C1 segment of cervical spinal cord (tissue), 14 donors: ENCODE measurements at regions not wholly inside any gene's neighbourhood (a gene's known extent, or its start where the extent isn't known, plus 50 kb on each side); places are given as distances from the start of the nearest gene placed in this dataset.
"Not testable (repeated sequence)": the region's sequence is repeated elsewhere in the genome, so short reads cannot be mapped to it uniquely, and the experiment has no call there.

Experiments used
- DNase-seq, 14 donors: peaks; one replicate each; lab custom pipeline; 2025; lab: John Stamatoyannopoulos, UW

DNA sequence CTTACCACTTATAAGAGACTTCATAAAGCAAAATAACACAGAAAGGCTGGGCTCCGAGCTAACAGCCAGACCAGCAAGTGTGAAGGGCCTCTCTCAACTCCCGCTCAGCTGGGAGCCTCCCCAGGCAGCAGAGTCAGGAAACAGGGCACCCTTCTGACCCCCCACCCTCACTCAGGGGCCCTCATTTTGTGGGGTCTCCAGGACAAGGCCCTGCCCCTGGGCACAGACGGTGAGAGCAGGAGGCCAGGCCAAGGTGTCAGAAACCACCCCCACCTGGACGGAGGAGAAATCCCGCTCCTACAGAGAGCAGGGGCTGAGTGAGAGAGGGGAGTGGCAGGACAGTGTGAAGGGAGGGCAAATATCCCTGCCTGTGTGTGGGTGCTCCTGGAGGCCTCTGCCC lies 135.8 kb upstream of the FOXD4L5 start:
- no peak for DNase-seq

DNA sequence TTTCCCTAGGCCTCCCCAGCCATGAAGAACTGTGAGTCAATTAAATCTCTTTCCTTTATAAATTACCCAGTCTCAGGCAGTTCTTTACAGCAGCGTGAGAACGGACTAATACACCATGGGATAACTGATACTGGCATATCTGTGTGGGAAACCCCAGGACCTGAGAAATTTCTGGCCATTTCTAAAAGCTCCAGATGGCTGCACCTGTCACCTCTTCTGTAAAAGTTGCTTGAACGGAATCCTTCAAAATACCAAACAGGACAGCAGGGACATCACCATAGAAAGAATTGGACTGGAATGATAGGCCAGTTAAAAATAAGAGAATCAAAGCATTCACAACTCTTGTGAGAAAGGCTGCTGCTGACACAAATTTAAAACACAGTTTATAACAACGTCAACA lies 134.0 kb upstream of the FOXD4L5 start:
- not testable (repeated sequence) for DNase-seq

DNA sequence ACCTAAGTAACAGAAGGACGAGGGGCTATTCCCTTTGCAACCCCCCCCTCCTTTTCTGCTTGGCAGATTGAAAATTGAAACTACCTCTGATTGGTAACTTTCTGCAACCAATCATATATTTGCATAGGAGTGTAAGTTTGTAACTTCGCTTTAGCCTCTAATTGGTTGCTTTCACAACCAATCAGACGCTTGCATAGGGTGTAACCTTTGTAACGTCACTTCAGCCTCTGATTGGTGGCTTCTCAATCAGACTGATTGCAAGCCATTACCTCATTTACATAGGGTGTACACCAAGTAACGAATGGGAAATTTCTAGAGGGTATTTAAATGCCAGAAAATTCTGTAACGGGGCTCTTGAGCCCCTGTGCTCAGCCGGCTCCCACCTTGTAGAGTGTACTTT lies 131.9 kb upstream of the FOXD4L5 start:
- not testable (repeated sequence) for DNase-seq

GRCh38 chr9:65414249-65414648 lies 129.2 kb upstream of the FOXD4L5 start:
- not testable (repeated sequence) for DNase-seq

DNA sequence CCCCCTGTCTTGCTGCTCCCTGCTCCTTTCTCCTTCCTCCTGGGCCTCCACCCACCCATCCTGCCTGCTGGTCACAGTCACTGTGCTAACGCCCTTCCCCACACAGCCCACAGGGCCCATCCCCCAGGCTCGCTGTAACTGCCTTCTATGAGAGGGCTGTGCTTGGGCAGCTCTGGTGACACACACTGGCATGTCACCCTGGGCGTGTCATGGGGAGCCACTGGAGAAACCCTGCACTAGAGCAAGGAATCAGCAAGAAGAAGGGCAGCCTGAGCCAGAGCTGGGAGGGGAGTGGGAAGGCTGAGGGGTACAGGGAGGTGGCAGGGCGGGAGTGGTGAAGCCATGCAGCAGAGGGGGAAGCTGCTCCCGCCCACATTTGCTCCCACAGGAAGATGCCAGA lies 128.4 kb upstream of the FOXD4L5 start:
- not testable (repeated sequence) for DNase-seq

DNA sequence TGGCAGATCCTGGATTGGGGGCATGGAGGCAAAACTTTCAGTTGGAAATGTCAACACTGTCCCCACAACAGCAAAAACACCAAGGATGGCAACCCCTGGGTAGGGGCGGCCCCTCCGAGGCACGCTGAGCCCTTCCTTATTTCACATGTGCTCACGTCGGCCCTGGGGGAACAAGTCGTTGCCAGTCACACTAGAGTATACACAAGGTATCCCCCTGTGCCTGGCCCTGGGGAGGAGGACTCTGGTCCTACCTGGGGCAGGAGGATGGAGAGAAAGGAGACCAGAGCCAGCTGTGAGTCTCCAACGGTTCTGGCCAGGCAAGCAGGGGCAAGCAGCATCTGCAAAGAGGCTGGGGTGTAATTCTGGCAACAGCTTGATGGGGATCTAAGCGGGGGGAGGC lies 126.9 kb upstream of the FOXD4L5 start:
- DNase-seq = no peak

GRCh38 chr9:65411336-65411735 lies 126.3 kb upstream of the FOXD4L5 start:
- DNase-seq = no peak

DNA sequence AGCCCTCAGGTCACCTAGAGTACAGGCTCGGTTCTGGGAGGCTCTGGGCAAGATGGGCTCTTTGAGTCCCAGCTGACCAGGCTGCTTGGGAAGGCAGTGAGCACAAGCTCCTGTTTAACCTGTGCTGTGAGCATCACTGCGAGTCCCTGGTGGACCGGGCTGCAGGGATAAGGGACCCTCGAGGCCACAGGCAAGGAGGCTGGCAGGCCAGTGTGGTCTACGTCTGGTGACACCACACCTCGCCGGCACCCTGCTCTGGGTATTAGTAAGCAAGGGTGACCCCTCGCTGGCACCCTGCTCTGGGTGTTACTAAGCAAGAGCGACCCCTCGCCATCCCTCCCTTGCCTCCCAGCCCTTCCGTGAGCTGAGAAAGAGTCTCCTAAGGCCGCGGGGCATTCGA lies 125.9 kb upstream of the FOXD4L5 start:
- no peak for DNase-seq

GRCh38 chr9:65409471-65409980 lies 124.5 kb upstream of the FOXD4L5 start:
- DNase-seq = no peak

DNA sequence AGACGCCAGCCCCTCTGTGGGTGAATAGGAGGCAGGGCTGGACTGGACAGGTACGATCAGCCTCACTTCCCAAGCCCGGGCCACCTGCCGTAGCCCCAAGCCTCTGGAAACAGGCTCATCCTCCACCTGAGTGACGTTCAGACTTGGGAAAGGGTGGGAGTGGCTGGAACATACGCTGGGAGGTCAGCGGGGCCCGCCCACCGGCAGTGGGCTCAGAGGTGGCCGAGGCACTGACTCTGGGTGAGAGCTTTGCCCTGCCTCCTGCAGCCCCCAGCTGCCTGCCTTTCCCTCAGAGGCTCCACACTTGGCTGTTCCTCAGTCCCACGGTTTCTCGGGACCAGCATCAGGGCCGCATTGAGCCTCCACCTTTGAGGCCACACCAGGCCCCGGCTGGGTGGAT lies 123.8 kb upstream of the FOXD4L5 start:
- DNase-seq = not testable (repeated sequence)

- DNase-seq = not testable (repeated sequence)
Measured at GRCh38 chr9:65406625-65407024, 121.6 kb upstream of the FOXD4L5 start.

GRCh38 chr9:65405766-65406165 lies 120.8 kb upstream of the FOXD4L5 start:
- not testable (repeated sequence) for DNase-seq

DNA sequence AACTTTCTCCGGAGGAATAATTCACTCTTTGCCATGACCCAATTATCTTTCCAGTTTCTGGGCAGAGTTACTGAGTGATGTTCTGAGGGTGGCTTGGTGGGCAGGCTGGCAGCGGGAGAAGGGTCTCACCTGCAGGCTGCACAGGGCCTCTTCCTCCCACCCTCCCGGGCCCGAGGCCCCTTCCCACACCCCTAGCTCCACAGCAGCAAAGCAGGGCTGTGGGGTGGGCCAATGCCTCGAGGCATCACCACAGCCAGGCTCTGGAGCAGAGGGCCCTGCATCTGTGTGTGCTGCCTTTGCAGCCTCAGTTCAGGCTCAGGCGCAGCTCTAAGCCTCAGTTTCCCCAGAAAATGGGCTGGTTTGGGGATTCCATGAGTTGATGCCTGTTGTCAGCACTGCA lies 120.2 kb upstream of the FOXD4L5 start:
- no peak for DNase-seq

DNA sequence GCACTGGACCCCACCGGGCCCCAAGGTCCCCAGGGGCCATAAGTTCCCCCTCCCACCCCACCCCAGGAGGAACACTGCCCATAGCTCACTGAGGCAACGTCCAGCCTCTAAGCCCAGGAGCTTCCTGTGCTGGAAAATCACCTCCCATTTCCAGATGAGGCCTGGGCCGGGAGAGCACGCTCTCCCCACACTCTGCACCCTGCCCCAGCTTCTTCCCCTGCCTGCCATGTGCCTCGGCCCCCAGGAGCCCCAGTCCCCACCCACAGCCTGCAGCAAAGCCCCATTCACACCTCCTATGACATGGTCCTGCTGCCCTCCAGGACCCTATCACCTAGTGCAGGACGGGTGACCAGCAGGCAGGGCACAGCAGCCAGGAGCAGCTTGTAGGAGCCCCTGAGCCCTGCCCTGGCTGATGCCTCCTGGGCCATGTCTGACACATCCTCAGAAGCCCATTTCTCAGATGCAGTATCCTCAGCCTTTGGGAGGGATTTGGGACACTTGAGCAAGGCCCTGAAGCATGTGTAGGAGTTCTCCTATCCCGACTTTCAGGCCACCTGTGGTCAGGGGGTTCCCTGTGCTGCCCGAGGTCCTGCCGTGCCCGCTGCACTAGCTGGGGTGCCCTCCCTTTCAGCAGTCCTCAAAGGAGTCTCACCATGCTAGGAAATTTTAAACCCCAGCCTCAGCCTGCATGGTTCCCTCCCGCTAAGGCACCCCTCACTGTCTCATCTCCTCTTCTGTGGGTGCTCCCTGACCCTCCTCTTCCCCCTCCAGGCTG lies 119.4 kb upstream of the FOXD4L5 start:
- no peak for DNase-seq

- no peak for DNase-seq
Measured at GRCh38 chr9:65403721-65404120, 118.7 kb upstream of the FOXD4L5 start.

- DNase-seq = not testable (repeated sequence)
Measured at GRCh38 chr9:65403072-65403471, 118.1 kb upstream of the FOXD4L5 start.

GRCh38 chr9:65402206-65402870 lies 117.3 kb upstream of the FOXD4L5 start:
- not testable (repeated sequence) for DNase-seq

GRCh38 chr9:65401456-65402045 lies 116.5 kb upstream of the FOXD4L5 start:
- DNase-seq = not testable (repeated sequence)

- no peak for DNase-seq
Measured at GRCh38 chr9:65400886-65401285, 115.9 kb upstream of the FOXD4L5 start.

- not testable (repeated sequence) for DNase-seq
Measured at GRCh38 chr9:65397763-65398719, 113.0 kb upstream of the FOXD4L5 start.

DNA sequence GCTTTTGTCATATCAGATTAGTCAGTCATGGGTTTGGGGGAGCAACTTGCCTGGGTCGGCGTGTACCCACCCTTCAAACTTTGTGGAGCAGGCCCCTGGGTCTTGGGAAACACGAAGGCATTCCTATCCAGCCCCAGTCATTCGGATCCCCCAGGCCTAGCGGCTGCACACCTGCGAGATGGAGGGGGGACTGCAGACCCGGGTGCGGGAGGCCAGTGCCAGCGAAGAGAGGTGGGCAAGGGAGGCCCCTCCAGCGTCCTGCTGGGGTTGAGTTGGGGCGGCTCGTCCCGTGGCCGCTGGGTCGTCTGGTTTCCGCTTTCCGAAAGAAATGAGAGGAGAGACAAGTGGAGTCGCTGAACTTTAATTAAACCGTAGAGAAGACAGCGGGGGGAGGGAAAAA lies 112.2 kb upstream of the FOXD4L5 start:
- DNase-seq = not testable (repeated sequence)
